COLO668 (cell line): ENCODE measurements at regions not wholly inside any gene's neighbourhood (a gene's known extent, or its start where the extent isn't known, plus 50 kb on each side); places are given as distances from the start of the nearest gene placed in this dataset.

ENCODE experiments used
- DNase-seq: peaks from one replicate; lab custom pipeline; 2025; ENCODE audit not compliant: unreplicated experiment; lab: John Stamatoyannopoulos, UW

DNA sequence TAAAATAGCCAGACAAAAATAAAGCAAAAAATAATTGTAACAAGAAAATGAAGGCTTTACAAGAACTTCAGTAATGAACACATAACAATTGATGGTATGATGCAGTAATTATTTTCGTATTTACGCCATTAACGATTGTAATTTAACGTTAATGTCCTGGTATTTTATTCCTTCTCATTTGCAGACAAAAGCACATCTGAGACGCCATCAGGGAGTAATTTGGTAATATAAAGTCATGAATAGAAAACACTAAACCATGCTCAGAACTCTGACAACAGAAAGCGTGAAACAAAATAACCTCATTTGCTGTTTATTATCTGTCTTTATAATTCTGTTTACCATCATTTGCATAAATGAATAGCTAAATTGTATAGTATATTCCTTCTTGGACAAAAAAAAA is 336.6 kb upstream of the THRB start:
- DNase-seq = no peak

DNA sequence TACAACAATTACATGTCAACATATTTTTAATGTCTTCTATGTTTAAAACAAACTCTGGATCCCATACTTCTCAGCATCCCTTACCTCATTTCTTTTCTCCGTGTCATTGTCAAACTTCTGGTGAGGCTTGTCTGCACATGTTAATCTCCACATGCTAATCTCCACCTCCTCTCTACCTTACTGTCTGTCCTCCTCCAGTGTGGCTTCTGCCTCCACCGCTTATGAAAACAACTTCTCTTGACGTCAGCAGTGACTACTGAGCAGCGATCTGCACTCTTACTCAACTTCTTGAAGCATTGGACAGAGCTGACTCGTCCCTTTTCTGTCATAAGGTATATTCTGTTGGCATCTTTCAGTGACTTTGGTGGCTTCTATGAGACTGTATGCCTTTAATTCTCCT is 338.2 kb upstream of the THRB start:
- DNase-seq = no peak

DNA sequence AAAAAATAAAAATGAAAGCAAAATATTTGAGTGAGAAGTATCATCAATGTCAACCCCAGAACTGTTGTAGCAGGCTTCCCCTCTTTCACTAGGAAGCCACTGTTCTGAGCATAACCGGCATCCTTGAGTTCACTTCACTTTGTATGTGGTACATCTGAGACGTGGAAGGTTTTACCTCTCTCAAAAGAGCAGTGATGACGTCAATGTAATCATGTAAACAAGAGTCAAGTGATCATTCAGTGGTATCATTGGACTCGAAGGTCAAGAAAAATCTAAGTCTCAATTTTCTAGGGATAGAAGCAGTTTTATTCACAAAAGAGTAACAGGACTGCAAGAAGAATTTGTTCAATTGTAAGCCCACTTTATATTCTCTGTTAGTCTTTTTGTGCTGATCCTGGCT is 339.8 kb upstream of the THRB start:
- no peak for DNase-seq

DNA sequence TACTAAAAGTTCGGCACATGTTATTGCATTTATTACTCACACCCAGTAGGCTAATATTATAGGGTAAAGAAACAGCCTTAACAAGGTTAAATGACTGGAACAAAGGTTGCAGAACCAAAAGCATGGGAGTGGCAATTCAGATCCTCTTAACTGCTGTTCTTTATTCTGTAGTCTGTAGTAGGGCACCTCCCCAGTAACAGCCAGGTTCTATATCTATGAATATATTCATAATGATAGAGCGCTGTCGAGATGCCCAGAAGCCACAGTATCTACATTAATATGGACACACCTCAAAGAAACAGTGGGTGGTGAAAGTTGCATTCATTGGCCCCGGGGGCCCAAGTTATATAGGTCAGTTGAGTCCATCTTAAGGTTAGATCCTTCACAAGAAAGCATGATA is 340.9 kb upstream of the THRB start:
- no peak for DNase-seq

DNA sequence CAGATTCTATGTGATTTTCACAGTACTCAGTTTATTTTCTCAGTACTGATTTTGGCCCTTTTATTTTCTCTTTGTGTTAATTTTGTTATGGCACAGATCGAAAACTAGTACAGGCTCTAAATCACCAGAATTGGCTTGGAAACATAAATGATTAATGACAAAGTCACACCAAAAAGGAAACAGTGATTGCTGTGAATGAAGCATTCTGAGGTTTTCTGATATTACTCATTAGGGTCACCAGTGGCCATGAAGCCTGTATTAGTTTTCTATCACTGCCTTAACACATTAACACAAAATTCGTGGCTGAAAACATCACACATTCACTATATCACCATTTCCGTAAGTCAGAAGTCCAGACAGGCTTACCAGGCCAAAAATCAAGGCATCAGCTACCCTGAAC is 343.0 kb upstream of the THRB start:
- DNase-seq = no peak

DNA sequence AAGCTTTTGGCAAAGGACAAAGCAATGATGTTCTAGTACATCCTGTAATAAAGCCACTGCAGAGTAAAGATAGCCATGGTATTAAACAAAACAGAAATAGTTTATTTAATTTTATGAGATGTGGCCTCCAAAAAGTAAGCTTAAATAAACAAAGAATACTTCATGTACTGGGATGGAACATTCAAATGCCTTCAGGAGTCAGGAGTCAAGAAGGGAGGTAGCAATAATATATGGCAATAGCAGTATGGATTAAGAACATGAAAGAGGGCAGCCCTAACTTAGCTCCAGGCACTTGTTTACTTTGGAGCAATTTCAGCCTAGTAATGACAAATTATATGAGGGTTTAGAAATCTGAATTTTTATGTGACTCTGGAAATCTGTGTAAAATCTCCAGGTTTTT is 343.9 kb upstream of the THRB start:
- no peak for DNase-seq

DNA sequence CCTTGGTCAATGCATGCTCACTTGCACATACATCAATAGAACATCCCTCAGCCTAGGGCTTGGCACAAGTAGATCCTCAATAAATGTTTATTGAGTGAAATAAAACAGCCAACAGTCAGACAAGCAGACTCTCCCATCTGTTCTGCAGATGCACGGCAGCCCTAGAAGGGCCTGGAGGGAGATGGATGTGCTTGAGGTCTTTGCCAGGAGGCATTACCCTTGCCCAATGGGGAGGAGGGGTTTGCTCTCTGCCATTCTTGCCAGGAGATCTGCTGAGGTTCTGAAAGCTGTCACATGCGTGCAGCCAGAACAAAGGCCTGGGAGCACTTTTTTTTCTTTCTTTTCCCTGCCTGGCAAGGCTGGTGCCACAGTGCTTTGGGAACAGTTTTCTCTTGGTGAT is 349.3 kb upstream of the THRB start:
- DNase-seq = no peak

DNA sequence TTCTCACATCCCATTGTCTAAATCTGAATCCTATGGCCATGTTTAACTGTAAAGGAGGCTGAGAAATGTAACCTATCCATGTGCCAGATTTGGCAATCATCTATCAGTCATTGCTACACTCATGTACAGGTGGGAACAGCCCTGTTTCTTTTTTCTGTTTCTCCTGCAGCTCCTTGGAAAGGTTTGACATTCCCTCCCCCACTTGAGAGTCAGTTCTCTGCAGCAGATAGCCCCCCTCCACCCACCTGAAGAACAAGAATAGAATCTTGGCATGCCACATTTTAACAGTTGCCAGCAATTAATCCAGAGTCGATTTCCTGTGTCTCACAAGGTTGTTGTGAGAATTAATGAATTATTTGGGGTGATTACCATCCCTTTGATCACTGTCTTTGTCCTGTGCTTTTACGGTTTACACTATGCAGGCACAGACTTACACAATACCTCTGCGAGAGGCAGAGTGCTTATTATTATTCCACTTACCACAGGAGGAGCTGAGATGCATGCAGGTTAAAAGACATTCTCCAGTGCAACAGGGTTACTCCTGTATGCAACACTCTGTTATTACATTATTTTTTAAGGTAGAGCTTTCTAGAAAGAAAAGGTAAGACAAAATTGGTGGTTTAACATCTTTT is 351.0 kb upstream of the THRB start:
- DNase-seq = no peak

DNA sequence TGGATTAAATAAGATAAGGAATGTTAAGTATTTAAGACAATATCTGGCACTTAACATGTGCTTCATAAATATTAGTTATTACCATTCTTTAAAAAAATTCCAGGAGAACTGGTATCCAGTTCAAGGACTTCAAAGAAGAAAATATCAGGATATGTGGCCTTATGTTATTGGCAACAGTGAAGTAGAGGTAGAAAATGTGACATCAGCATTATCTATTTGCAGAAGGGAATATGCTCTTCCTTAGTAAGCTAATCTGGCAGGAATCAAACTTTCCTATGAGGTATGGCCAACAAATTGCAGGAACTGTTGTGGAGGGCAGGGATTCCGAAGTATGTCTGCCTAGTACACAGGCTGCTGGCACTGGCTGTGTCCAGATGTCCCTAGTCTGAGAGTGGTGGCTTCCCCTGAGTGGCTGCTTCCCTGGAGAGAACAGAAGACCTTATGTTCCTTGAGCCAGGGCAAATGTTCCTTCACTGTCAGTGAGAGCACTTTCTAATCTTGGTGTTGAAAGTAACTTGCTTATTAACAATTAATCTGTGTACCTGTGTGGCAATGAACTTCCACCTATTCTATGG is 351.7 kb upstream of the THRB start:
- no peak for DNase-seq

DNA sequence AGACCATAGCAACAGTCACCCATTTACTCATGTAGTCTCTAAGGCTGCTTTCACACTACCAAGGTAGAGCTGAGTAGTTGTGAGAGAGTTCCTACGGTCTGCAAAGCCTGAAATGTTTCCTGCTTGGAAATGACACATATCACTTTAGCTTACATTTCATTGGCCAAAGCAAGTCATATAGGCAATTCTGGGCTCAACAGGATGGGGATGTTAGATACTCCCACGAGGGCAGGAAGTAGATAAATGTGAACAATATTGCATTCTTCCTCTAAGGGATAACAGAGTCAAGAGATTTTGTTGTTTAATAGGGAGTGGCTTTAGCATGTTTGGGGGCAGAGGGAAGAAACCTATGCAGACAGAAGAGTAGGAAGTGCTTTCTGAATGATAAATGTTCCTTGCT is 355.6 kb upstream of the THRB start:
- no peak for DNase-seq

DNA sequence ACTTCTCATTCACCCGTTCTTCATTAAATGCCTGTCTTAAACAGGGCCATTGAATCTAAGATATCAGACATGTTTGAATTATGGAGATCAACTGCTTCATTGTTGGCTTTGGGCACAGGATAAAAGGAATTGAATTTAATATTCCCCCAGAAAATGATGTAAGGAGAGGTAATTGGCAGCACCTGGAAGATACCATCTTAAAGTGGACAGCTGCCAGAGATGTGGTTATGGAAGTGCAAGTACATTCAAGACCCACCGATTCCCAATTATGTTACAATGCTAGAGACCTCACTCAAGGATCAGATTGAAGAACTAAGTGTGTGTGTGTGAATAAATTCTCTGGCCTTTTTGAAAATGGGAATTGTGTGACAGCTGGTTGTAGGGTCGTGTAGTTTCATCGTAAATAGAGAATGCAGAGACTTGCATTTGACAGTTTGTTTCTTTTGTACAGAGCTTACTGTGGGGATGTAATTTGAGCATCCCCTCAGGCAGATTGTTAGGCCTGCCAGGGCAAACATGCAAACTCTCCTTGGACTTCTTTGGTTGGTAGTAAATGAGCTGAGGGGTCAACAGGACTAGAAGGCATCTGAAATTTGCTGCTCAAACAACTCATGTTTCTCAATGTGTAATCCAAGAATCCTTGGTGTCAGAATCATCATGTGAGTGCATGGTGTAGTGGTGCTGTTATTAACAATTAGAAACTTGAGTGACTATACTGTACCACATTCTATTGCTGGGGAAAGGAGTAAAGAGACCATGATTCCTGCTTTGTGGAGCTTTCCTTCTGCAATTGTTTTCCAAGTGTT is 359.2 kb upstream of the THRB start:
- no peak for DNase-seq

DNA sequence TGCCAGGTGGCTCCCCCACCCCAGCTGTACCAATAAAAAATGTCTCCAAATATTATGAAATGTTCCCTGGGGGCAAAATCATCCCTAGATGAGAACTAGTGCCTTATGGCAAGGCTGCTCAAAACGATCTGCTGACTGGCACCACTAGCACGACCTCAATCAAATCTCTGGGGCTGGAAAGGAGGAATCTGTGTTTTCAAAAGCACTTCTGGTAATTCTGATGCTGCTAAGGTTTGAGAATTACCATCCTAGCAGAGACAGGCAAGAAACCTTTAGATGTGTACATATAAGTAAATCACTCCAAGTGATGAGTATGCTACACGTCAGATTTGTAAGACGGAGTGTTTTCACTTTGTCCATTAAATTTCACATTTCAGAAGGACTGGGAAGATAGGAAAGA is 360.1 kb upstream of the THRB start:
- no peak for DNase-seq

DNA sequence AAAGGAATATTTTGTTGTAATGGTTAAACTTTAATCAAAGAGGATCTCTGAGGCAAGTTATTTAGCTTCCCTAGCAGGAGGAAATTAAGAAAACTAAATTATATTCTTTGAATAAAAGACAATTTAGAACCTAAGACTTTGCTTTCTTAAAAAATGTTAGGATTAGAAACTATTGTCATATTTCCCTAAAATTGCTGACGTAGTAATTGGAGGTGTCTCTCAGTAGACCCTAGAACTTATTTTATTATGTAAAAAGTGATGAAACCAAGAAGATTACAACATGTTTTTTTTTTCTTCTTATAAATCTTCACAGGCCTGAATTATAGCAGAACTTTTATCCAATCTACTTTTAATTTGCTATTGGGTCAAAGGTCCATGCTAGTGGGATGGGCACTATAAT is 363.3 kb upstream of the THRB start:
- no peak for DNase-seq

DNA sequence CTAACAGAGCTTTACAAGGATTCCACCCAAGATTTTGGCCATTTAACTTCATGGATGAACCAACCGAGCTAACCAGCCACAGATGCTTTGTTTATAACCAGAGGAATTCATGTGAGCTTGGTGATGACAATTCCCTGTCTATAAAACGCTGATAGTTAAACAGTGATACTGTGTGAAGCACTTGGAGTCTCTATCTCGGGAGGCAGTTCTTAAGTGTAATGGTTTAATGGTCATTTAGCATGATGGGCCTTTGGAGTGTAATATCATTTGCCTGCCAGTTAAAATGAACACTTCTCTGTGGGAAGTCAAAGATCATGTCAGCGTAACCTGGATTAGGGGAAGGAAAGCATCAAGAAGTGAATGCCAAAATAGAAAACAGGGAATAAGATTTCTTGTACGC is 368.6 kb upstream of the THRB start:
- no peak for DNase-seq

DNA sequence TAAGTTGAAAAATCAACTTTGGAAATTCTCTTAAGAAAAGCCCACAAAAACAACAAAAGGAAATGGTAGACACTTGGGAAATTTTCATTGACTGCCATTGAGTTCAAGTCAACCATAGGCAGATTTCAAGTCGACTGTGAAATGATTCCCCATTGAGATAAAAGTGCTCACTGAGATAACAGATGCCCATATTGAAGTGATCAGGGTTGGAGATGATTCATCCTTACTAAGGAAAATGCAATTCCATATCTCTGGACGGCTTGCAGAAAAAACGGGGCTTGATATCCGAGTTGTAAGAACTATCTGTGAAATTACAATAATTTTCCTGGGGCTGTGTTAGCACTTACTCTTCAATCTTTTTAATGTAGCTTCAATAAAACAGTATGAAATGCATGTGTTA is 373.1 kb upstream of the THRB start:
- no peak for DNase-seq

DNA sequence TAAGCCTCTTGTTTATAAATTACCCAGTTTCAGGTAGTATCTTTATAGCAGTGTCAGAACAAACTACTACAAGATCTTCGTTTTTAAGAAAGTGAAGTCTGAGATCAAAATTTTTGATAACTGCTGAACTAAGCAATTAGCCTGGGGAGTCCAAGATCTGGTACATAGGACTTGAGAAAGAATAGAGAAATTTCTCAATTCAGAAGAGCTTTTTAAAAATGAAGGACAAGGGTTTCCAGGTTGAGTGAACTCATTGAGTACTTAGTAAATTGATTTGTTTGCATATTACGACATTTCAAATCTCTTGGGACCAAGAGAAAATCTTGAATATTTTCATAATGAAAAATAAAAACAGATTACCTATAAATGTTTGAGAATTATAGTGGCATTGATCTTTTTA is 386.6 kb upstream of the THRB start:
- no peak for DNase-seq

DNA sequence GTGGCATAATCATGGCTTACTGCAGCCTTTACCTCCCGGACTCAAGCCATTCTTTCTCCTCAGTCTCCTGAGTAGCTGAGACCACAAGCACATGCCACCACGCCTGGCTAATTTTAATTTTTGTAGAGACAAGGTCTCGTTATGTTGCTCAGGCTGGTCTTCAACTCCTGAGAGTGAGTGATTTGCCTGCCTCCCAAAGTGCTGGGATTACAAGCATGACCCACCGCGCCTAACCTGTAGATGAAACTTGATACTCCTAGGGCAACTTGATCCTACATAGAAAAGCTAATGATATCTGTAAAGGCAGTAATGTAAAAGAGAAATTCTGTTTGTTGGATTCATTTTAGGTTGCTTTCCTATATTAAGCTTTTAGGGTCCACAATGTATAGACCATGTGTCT is 391.9 kb upstream of the THRB start:
- no peak for DNase-seq

DNA sequence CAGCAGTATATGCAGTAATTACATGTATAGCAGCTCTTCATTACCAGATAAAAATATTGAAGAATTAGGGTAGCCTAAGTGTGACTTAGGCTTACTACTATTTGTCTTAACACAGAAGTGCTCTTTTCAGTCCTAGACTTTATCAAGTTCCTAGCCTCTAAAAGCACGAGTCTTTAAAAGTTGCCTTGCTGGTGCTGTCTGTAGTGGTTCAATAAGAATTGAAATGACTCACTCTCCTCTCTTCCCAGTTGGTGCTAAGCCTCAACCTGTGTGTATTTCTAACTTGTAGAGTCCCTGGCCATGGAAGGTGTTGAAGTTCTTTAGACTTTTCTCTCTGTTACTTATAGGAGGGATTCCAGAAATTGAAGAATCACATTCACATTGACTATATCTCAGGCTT is 395.4 kb upstream of the THRB start:
- no peak for DNase-seq

DNA sequence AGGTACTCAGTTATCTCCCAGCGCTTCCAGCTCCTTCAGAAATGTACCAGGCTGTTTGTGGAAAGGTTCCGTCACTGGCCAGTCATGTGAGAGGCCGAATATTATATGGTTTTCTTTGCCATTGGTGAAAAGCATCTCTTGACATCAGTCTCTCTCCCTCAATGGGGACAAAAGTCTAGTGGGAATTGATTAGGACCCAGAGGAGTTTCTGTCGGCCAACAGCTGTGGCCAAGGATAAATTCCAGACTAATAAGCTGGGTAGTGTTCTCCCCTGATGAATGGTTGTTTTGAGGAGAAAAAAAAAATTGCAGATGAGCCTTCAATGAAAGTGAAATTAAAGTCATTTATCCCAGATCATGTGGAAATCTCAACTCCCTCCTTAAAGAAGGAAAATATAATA is 404.7 kb upstream of the THRB start:
- no peak for DNase-seq

DNA sequence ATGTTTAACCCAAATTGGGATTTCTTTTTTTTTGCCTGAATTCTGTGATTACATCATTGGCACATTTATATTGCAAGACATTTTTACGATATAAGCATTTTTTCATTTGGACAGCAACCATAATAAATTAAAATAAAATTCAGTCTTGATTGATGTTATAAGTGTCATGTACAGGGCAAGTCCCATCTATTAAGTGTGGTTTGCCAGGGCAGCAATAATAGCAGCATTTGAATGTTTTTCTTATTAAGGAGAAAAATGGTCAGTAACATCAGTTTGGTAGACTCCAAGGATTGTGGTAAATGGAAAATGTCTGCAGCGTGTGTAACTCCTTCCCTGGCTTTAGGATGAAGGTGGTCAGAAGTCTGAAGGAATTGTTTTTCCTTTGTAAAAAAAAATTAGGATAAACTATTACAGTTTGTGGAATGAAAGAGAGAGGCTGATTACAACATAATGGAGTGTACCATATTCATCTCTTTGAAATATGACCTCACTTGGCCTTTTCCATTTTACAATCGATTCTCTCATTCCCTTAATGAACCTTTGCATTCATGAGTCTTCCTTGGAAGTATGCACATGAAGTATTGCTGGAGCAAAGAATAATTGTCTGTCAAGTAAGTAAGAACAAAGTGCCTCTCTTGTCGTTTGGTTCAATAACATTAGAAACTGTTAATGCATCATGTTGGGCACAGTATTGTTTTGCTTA is 405.4 kb upstream of the THRB start:
- DNase-seq = no peak

DNA sequence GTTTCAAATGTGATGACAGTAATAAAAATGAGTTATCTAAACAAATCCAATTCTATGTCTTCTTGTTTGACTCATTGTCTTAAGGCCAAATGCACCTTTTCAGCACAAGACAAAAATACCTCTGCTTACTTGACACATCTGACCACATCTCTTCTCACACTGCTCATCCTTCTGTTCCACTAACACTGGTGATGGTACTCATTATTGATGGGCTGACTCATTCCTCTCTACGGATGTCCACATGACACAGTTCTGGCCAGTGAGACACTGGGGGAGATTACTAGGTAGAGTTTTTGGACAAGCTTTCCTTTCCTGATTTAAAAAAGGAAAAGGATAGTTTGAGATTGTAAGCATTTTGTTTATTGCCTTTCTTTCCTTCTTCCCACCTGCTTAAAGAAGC is 410.6 kb upstream of the THRB start:
- DNase-seq = no peak

DNA sequence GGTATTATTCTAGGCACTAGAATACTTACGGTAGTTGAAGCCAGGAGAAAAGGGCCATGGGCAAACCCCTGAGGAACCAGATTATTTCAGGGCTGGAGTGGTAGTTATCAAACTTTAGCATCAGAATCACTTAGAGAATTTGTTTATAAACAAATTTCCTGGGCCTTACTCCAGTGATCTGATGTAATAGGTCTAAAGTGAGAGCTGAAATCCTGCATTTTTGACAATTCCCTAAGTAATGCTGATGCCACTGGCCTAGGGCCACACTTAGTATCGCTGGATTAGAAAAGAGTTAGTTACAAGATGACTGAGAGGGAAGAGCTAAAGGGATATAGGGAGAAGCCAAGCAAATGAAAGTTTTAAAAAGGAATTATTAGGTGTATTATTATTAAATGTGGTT is 412.5 kb upstream of the THRB start:
- no peak for DNase-seq
